ENCODE measurements at regions not wholly inside any gene's neighbourhood (a gene's known extent, or its start where the extent isn't known, plus 50 kb on each side); places are given as distances from the start of the nearest gene placed in this dataset.

- no peak for TF ChIP-seq POLR2AphosphoS5 (IDR thresholded peaks at IDR 0.05; ENCODE audit: low read depth, low read length)
- no peak for TF ChIP-seq YY1 (IDR thresholded peaks at IDR 0.05; ENCODE audit: extremely low read depth, insufficient replicate concordance, low read depth, low read length)
- TF ChIP-seq CTCF (IDR thresholded peaks at IDR 0.05 in 2 of 3, conservative IDR thresholded peaks at IDR 0.05 in 1 of 3; ENCODE audit: borderline replicate concordance in 1 of 3, insufficient read depth in 1 of 3, low read depth in 2 of 3, low read length in 2 of 3): no peak
- no peak for TF ChIP-seq EZH2phosphoT487 (IDR thresholded peaks at IDR 0.05; ENCODE audit: borderline replicate concordance)
- no peak for TF ChIP-seq MAX (IDR thresholded peaks at IDR 0.05)
- no peak for TF ChIP-seq SRF (IDR thresholded peaks at IDR 0.05; ENCODE audit: low read depth)
- no peak for TF ChIP-seq REST (IDR thresholded peaks at IDR 0.05; ENCODE audit: low read depth)
- no peak for TF ChIP-seq POLR2A (IDR thresholded peaks at IDR 0.05; ENCODE audit: borderline replicate concordance, extremely low read depth, insufficient read depth, insufficient read length)
Observed at GRCh38 chr2:109712123-109712449, 82.0 kb upstream of the RGPD5 start.
